SK-N-SH (cell line): ENCODE measurements at regions not wholly inside any gene's neighbourhood (a gene's known extent, or its start where the extent isn't known, plus 50 kb on each side); places are given as distances from the start of the nearest gene placed in this dataset.

Experiments used
- CTCF ChIA-PET: fragments of 300-600, 350-600 bp; formaldehyde crosslinking; extraction: SDS; loops from one replicate; lab custom pipeline; 2021; lab: Yijun Ruan, JAX
- POLR2A ChIA-PET: fragments of 350-600 bp; sonication (Branson Sonifier 250); formaldehyde crosslinking; extraction: SDS; loops from one replicate; lab custom pipeline; 2020; ENCODE audit warnings: antibody characterized with exemption, inconsistent platforms; lab: Yijun Ruan, JAX
- DNase-seq: peaks from one replicate; pipeline ENCODE4 v3.0.0; 2012
- H2AFZ ChIP-seq: fragments of 200-600 bp; sonication (generic); 2 replicates; pipeline ENCODE4 v1.8.1; 2016; ENCODE audit warnings: antibody characterized with exemption, mild to moderate bottlenecking, low read depth
- H3F3A ChIP-seq: fragments of 200-600 bp; sonication (generic); replicated peaks from 2 replicates; pipeline ENCODE3; 2016; ENCODE audit warnings: antibody characterized with exemption, mild to moderate bottlenecking; ENCODE audit not compliant: insufficient read depth
- H3K27ac ChIP-seq, 2 experiments: fragments of 200-500 bp in 1 of 2; fragments of 200-600 bp in 1 of 2; sonication (Bioruptor generic) in 1 of 2; sonication (generic), shearing (Covaris generic) in 1 of 2; 2 replicates each; pipeline versions ENCODE4 v1.5.1 to v1.6.1; 2014 to 2016; ENCODE audit warnings: low read depth in 2 of 2, inconsistent platforms in 1 of 2, low read length in 1 of 2, mild to moderate bottlenecking in 1 of 2, mixed read lengths in 1 of 2
- H3K27me3 ChIP-seq: fragments of 200-600 bp; sonication (generic), shearing (Covaris generic); 2 replicates; pipeline ENCODE4 v1.6.1; 2016; ENCODE audit warnings: mixed run types; ENCODE audit not compliant: insufficient read depth
- H3K36me3 ChIP-seq, 2 experiments: fragments of 200-500 bp in 1 of 2; fragments of 200-600 bp in 1 of 2; sonication (Bioruptor generic) in 1 of 2; sonication (generic) in 1 of 2; replicated peaks in 1 of 2; 2 replicates each; pipeline versions ENCODE3 to v1.5.1; 2014 to 2016; ENCODE audit warnings: low read length in 1 of 2, mild to moderate bottlenecking in 1 of 2; ENCODE audit not compliant: insufficient read depth in 2 of 2, control insufficient read depth in 1 of 2
- H3K4me1 ChIP-seq, 2 experiments: fragments of 200-500 bp in 1 of 2; fragments of 200-600 bp in 1 of 2; sonication (Bioruptor generic) in 1 of 2; sonication (generic), shearing (Covaris generic) in 1 of 2; 2 replicates each; pipeline versions ENCODE4 v1.5.1 to v1.6.1; 2014 to 2016; ENCODE audit warnings: low read depth in 1 of 2, low read length in 1 of 2, mixed run types in 1 of 2; ENCODE audit not compliant: insufficient read depth in 2 of 2, control insufficient read depth in 1 of 2
- H3K4me2 ChIP-seq: fragments of 200-600 bp; sonication (generic), shearing (Covaris generic); 2 replicates; pipeline ENCODE4 v1.6.1; 2017; ENCODE audit warnings: mixed run types
- H3K4me3 ChIP-seq, 2 experiments: fragments of 200-500 bp in 1 of 2; fragments of 200-600 bp in 1 of 2; sonication (Bioruptor generic) in 1 of 2; sonication (generic), shearing (Covaris generic) in 1 of 2; 2 replicates each; pipeline versions ENCODE4 v1.5.1 to v1.8.1; 2014 to 2016; ENCODE audit warnings: low read depth in 2 of 2, inconsistent platforms in 1 of 2, low read length in 1 of 2, mild to moderate bottlenecking in 1 of 2, mixed read lengths in 1 of 2, moderate library complexity in 1 of 2
- H3K79me2 ChIP-seq: fragments of 200-600 bp; sonication (generic); 2 replicates; pipeline ENCODE4 v1.8.1; 2017; ENCODE audit warnings: mild to moderate bottlenecking; ENCODE audit not compliant: insufficient read depth
- H3K9ac ChIP-seq: fragments of 200-600 bp; sonication (generic); 2 replicates; pipeline ENCODE4 v1.6.1; 2017; ENCODE audit warnings: mixed run types
- H3K9me2 ChIP-seq: fragments of 200-600 bp; sonication (generic); 2 replicates; pipeline ENCODE4 v1.6.1; 2017; ENCODE audit warnings: mixed run types
- H3K9me3 ChIP-seq: fragments of 200-600 bp; sonication (generic); 2 replicates; pipeline ENCODE4 v1.6.1; 2017; ENCODE audit warnings: mixed run types, mild to moderate bottlenecking, moderate library complexity
- H4K20me1 ChIP-seq: fragments of 200-600 bp; sonication (generic); 2 replicates; pipeline ENCODE4 v1.6.1; 2017; ENCODE audit warnings: mild to moderate bottlenecking, mixed run types; ENCODE audit not compliant: insufficient read depth
- CHD2 ChIP-seq: fragments of 150-350 bp; IDR thresholded peaks from 2 replicates; pipeline ENCODE4 v1.6.1; 2018; ENCODE audit warnings: low read length; ENCODE audit not compliant: partially characterized antibody
- FOXM1 ChIP-seq: IDR thresholded peaks from 2 replicates; pipeline ENCODE4 v1.4.0; 2012; ENCODE audit warnings: low read depth, mild to moderate bottlenecking
- IRF3 ChIP-seq: fragments of 150-350 bp; IDR thresholded peaks from 2 replicates; pipeline ENCODE4 v1.6.1; 2016; ENCODE audit warnings: mild to moderate bottlenecking, low read depth, low read length
- JUND ChIP-seq: IDR thresholded peaks from 2 replicates; pipeline ENCODE4 v1.4.0; 2012
- MXI1 ChIP-seq: IDR thresholded peaks from 2 replicates; pipeline ENCODE4 v1.6.1; 2012; ENCODE audit warnings: mild to moderate bottlenecking, low read depth, low read length, improper control_type of control experiment
- NFIC ChIP-seq: IDR thresholded peaks from 2 replicates; pipeline ENCODE4 v1.4.0; 2012; ENCODE audit warnings: borderline replicate concordance
- PBX3 ChIP-seq: IDR thresholded peaks from 2 replicates; pipeline ENCODE4; 2012
- POLR2AphosphoS5 ChIP-seq: IDR thresholded peaks from 2 replicates; pipeline ENCODE4 v1.6.1; 2012; ENCODE audit warnings: low read depth, low read length
- RAD21 ChIP-seq: IDR thresholded peaks from 2 replicates; pipeline ENCODE4 v1.6.1; 2012; ENCODE audit warnings: mild to moderate bottlenecking, low read length
- RCOR1 ChIP-seq: fragments of 150-350 bp; IDR thresholded peaks from 2 replicates; pipeline ENCODE4 v1.6.1; 2017; ENCODE audit warnings: antibody characterized with exemption, low read length
- REST ChIP-seq: IDR thresholded peaks from 2 replicates; pipeline ENCODE4 v1.6.1; 2012; ENCODE audit warnings: mild to moderate bottlenecking, low read depth, low read length, moderate library complexity
- RFX5 ChIP-seq: IDR thresholded peaks from 2 replicates; pipeline ENCODE4 v1.6.1; 2012; ENCODE audit warnings: mild to moderate bottlenecking, improper control_type of control experiment, low read length
- SIN3A ChIP-seq: IDR thresholded peaks from 2 replicates; pipeline ENCODE4 v1.6.1; 2012; ENCODE audit warnings: low read depth, mild to moderate bottlenecking, low read length, moderate library complexity, borderline replicate concordance
- TAF1 ChIP-seq: IDR thresholded peaks from 2 replicates; pipeline ENCODE4 v1.6.1; 2012; ENCODE audit warnings: low read depth, mild to moderate bottlenecking, low read length, moderate library complexity, borderline replicate concordance
- TCF12 ChIP-seq: IDR thresholded peaks from 2 replicates; pipeline ENCODE4 v1.4.0; 2012
- TEAD4 ChIP-seq: IDR thresholded peaks from 2 replicates; pipeline ENCODE4 v1.4.0; 2012; ENCODE audit warnings: mild to moderate bottlenecking, borderline replicate concordance; ENCODE audit not compliant: insufficient read depth
- USF1 ChIP-seq: IDR thresholded peaks from 2 replicates; pipeline ENCODE4 v1.4.0; 2012; ENCODE audit warnings: low read depth, borderline replicate concordance
- YY1 ChIP-seq: IDR thresholded peaks from 2 replicates; pipeline ENCODE4 v1.4.0; 2012; ENCODE audit warnings: low read depth, mild to moderate bottlenecking
- ZBTB33 ChIP-seq: IDR thresholded peaks from 2 replicates; pipeline ENCODE4 v1.4.0; 2012; ENCODE audit warnings: low read depth, borderline replicate concordance
- WGBS: methylation state at CpG from one replicate; pipeline ENCODE4 v1.1.6; 2017; ENCODE audit warnings: low lambda C conversion rate; 5-methylcytosine and 5-hydroxymethylcytosine counted together

- no peak overlapping the region for H3K4me3 ChIP-seq
- TF ChIP-seq RCOR1 (no peak), FOXM1 (no peak), POLR2AphosphoS5 (no peak), YY1 (no peak), TEAD4 (no peak), TAF1 (no peak), SIN3A (no peak), MXI1 (no peak), CHD2 (no peak), ZBTB33 (no peak), RFX5 (no peak), NFIC (no peak), REST (no peak), PBX3 (no peak), IRF3 (no peak), RAD21 (no peak), JUND (no peak), TCF12 (no peak), USF1 (no peak)
- no peaks in the 10 kb centered on the region for H3K4me1 ChIP-seq
- no peaks in the 10 kb centered on the region for H3K36me3 ChIP-seq
- CTCF ChIA-PET, result no interaction called here
- H2AFZ ChIP-seq, result no peak overlapping the region
- no peaks in the 10 kb centered on the region for H3K79me2 ChIP-seq
- no peak overlapping the region for H3K27ac ChIP-seq
- no peak overlapping the region for H3K4me2 ChIP-seq
- H3K9me2 ChIP-seq, result no peaks in the 10 kb centered on the region
- H4K20me1 ChIP-seq, result no peaks in the 10 kb centered on the region
- no peaks in the 10 kb centered on the region for H3K27me3 ChIP-seq
- 24% methylated on average over 1 of the region's 1 CpG for WGBS
- no peak overlapping the region for H3K9ac ChIP-seq
- POLR2A ChIA-PET, result no interaction called here
- H3F3A ChIP-seq, result no peaks in the 10 kb centered on the region
- DNase-seq, result no peak
- H3K9me3 ChIP-seq, result no peaks in the 10 kb centered on the region
These were observed 697.2 kb upstream of the SLC8A1 start for GRCh38 chr2:41149054-41149453.
